Osteoblast (primary cell): ENCODE measurements at regions not wholly inside any gene's neighbourhood (a gene's known extent, or its start where the extent isn't known, plus 50 kb on each side); places are given as distances from the start of the nearest gene placed in this dataset.

Experiments used
- DNase-seq: peaks from one replicate; pipeline ENCODE4 v3.0.0; 2011; ENCODE audit warnings: low spot score, mixed read lengths; ENCODE audit not compliant: insufficient read length; ENCODE audit errors: missing footprints
- H2AFZ ChIP-seq: 2 replicates; pipeline ENCODE4 v1.6.0; 2011; ENCODE audit warnings: mild to moderate bottlenecking, low read length
- H3K27ac ChIP-seq: 2 replicates; pipeline ENCODE4 v1.5.1; 2011; ENCODE audit warnings: mild to moderate bottlenecking, low read depth, low read length, moderate library complexity
- H3K27me3 ChIP-seq: 2 replicates; pipeline ENCODE4 v1.6.0; 2012; ENCODE audit warnings: mild to moderate bottlenecking, control low read depth, inconsistent platforms, low read length, moderate library complexity; ENCODE audit not compliant: insufficient read depth
- H3K36me3 ChIP-seq: 2 replicates; pipeline ENCODE4 v1.5.1; 2011; ENCODE audit warnings: mild to moderate bottlenecking, low read length, control low read depth, moderate library complexity; ENCODE audit not compliant: insufficient read depth
- H3K4me1 ChIP-seq: 2 replicates; pipeline ENCODE4 v1.5.1; 2011; ENCODE audit warnings: mild to moderate bottlenecking, low read length, control low read depth, moderate library complexity; ENCODE audit not compliant: insufficient read depth
- H3K4me2 ChIP-seq: 2 replicates; pipeline ENCODE4 v1.6.0; 2011; ENCODE audit warnings: mild to moderate bottlenecking, low read length; ENCODE audit not compliant: insufficient read depth
- H3K4me3 ChIP-seq: fragments of 200-600 bp; sonication (generic); 3 replicates; pipeline ENCODE4 v1.5.1; 2012; ENCODE audit warnings: mild to moderate bottlenecking, low read length, inconsistent platforms; ENCODE audit not compliant: insufficient read depth
- H3K79me2 ChIP-seq: 2 replicates; pipeline ENCODE4 v1.6.0; 2012; ENCODE audit warnings: mild to moderate bottlenecking, low read length, control low read depth, inconsistent platforms; ENCODE audit not compliant: insufficient read depth
- H3K9me3 ChIP-seq: 2 replicates; pipeline ENCODE4 v1.5.1; 2011; ENCODE audit warnings: low read depth, low read length, control low read depth
- H4K20me1 ChIP-seq: 2 replicates; pipeline ENCODE4 v1.6.0; 2012; ENCODE audit warnings: mild to moderate bottlenecking, low read length, control low read depth; ENCODE audit not compliant: insufficient read depth
- CTCF ChIP-seq: IDR thresholded peaks from 2 replicates; pipeline ENCODE4 v1.5.1; 2011; ENCODE audit warnings: mild to moderate bottlenecking, low read depth, low read length, moderate library complexity; ENCODE audit errors: extremely low read depth

GRCh38 chr1:186754542-186755145 lies 74.1 kb upstream of the PLA2G4A start:
- H3K27ac ChIP-seq: no peak overlapping the region
- H3K27me3 ChIP-seq: no peaks in the 10 kb centered on the region
- H4K20me1 ChIP-seq: no peaks in the 10 kb centered on the region
- H3K4me2 ChIP-seq: no peak overlapping the region
- no peak overlapping the region for H2AFZ ChIP-seq
- no peaks in the 10 kb centered on the region for H3K79me2 ChIP-seq
- no peak for TF ChIP-seq CTCF
- H3K36me3 ChIP-seq: no peaks in the 10 kb centered on the region
- no peaks in the 10 kb centered on the region for H3K9me3 ChIP-seq
- no peak overlapping the region for H3K4me3 ChIP-seq
- no peaks in the 10 kb centered on the region for H3K4me1 ChIP-seq
- DNase-seq: no peak

GRCh38 chr1:186753241-186753640 lies 73.0 kb upstream of the PTGS2 start:
- H3K36me3 ChIP-seq: no peaks in the 10 kb centered on the region
- no peak for TF ChIP-seq CTCF
- H3K27ac ChIP-seq: no peak overlapping the region
- DNase-seq: peak; percentile 51
- H3K79me2 ChIP-seq: no peaks in the 10 kb centered on the region
- no peaks in the 10 kb centered on the region for H3K27me3 ChIP-seq
- H3K9me3 ChIP-seq: no peaks in the 10 kb centered on the region
- H3K4me1 ChIP-seq: no peaks in the 10 kb centered on the region
- H4K20me1 ChIP-seq: no peaks in the 10 kb centered on the region
- no peak overlapping the region for H3K4me3 ChIP-seq
- H2AFZ ChIP-seq: no peak overlapping the region
- H3K4me2 ChIP-seq: no peak overlapping the region

- no peaks in the 10 kb centered on the region for H4K20me1 ChIP-seq
- no peaks in the 10 kb centered on the region for H3K4me1 ChIP-seq
- H3K79me2 ChIP-seq: no peaks in the 10 kb centered on the region
- H3K4me2 ChIP-seq: no peak overlapping the region
- H3K4me3 ChIP-seq: no peak overlapping the region
- H2AFZ ChIP-seq: no peak overlapping the region
- peaks cover 6% of the 10 kb centered on the region for H3K9me3 ChIP-seq
- H3K27me3 ChIP-seq: no peaks in the 10 kb centered on the region
- TF ChIP-seq CTCF: no peak
- no peak for DNase-seq
- H3K27ac ChIP-seq: no peak overlapping the region
- H3K36me3 ChIP-seq: no peaks in the 10 kb centered on the region
Measured at GRCh38 chr1:186750257-186750656, 70.0 kb upstream of the PTGS2 start.

- H4K20me1 ChIP-seq: no peaks in the 10 kb centered on the region
- H3K27me3 ChIP-seq: no peaks in the 10 kb centered on the region
Measured at GRCh38 chr1:186749820-186750219, 69.6 kb upstream of the PTGS2 start.

More at GRCh38 chr1:186749820-186750219, 69.6 kb upstream of the PTGS2 start:
- H3K9me3 ChIP-seq: peaks cover 6% of the 10 kb centered on the region
- H3K27ac ChIP-seq: no peak overlapping the region
- H3K4me2 ChIP-seq: no peak overlapping the region
- no peaks in the 10 kb centered on the region for H3K79me2 ChIP-seq
- H3K4me3 ChIP-seq: no peak overlapping the region
- H3K36me3 ChIP-seq: no peaks in the 10 kb centered on the region
- H3K4me1 ChIP-seq: no peaks in the 10 kb centered on the region
- TF ChIP-seq CTCF: no peak
- no peak for DNase-seq
- H2AFZ ChIP-seq: no peak overlapping the region
